ENCODE measurements at regions not wholly inside any gene's neighbourhood (a gene's known extent, or its start where the extent isn't known, plus 50 kb on each side); places are given as distances from the start of the nearest gene placed in this dataset.
"Not testable (repeated sequence)": the region's sequence is repeated elsewhere in the genome, so short reads cannot be mapped to it uniquely, and the experiment has no call there.

DNA sequence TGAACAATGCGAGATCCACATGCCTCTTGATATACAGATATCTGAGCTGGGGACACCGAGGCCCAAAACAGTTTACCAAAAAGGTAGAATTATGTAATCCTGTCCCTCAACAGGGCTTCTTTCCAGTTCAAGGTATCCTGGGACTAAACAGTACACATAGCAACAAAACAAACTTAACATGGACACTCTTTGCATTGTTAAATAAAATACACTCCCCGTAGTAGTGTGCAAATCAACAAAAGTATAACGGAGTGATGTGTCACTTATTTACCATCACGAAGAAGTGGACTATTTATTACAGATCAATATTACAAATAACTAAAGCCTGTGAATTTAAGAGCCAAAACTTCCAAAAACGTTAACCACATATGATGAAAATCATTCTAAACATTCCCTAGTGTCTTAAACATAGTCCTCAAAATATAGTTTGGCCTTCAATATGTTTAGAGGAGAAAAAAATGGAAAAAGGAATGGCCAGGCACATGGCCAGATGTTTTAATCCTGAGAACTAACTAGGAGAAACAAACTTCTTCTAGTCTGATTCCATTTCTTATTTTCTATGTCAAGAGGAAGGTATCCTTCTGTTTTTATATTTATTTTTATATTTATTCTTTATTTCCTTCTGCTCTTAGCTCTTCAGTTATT lies 377.5 kb downstream of the OSR1 start:
- DNase-seq: no peak

DNA sequence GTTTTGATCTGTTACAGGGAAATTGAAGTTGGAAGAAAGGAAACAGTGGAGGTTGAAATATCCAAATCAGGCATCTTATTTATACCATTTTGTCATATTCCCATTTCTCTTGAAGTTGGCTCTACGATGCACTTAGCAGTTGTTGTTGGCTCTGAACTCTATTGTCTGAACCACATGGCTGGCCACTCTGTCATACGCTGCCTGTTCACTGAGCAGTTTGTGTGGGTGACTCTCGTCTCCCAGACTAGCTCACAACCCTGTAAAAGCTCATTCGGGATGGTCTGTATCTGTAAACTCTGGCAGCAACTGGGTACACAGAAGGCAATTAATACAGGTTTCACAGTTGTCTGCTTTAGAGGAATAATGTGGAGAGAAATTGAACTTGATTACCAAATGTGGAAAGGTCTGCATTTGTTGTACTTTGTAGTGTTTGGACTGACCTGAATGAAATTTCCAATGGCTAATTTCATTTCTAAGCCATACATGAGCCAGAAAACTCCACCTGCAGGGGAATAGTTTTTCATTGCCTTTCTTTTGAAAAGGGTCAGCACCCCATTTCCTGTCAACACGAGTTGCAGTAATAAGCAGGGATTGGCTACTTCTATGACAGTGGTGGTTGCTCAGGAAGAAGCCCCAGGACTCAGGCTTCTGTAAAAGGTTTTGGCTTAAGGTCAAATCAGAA lies 378.2 kb downstream of the OSR1 start:
- DNase-seq: no peak

DNA sequence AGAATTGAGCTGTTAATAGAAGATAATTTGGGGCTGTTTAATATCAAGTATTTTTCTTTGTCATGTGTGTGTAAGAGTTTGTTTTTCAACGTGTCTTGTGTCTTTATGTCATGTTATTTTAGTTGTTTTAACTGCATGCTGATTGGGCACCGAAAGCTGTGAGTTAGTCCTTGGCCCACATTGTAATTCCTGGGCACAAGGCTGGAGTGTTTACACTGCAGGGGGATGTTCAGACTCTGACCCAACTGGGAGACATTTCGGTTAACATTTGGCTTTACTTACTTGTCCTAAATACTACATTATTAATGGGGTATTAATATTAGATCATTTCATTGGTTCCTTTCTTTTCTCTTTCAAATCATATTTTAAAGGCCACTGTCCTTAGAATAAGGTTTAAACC lies 381.0 kb downstream of the OSR1 start:
- no peak for DNase-seq

DNA sequence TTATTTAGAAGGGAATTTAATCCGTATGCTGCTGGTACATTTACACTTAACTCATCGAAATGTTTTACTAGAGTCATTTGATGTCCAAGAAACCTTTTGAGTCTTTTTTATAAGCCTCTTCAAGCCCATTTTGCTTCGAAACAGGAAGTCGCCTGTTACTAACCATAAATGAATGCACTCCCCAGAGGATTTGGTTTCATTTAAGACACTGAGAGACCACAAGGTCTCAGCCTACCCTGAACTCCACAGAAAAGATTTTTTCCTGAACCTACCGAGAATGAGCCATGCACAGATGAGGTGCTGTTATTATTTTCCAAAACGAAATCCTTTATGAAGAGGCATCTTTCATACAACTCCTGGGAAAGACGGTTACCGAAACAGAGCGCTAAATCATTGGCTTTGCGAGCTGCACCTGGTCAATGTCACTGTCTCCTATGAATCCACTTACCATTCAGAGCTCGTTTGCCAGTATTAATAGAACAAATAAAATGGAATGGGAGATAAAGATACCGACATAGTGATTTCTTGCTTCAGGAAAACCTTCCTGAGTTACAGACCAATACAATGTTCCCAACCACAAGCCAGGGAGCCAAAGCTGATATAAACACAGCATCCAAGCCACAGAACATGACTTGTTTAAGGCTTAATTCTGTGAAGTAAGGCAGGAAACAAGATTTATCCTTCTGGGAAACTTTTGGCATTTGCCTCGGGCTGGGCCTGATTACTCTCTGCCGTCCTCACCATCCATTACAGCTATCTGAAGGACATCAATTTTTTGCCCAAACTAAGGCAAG lies 382.1 kb downstream of the OSR1 start:
- peak; percentile 41 for DNase-seq

DNA sequence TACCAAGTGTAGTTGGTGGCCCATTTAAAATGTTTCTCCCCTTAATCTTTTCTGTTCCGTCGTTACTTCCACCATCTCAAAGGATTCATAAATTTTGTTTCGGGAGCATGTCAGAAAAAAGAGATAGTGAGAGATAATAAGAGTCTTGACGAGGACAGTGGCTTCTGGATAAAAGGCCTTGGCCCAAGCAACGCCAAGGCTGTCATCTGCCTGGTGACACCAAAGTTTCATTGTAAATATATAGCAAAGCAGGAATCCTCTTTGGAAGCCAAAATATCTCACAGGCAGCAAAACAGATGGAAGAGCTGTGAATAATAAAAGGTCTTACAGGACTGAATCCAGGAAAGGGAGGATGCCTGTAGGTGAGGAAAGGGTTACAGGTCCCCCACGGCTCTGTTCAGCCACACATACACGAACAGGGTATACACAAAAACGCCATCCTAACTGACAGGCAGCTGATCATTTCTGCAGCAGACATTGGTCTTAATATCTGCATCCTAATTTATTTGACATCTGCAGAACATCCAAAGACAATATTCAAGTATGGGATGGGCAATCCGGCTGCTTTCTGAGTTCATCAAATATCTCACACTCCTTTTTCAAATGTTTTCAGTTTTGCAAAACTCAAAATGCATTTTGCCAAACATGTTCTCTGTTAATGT lies 382.8 kb downstream of the OSR1 start:
- DNase-seq: no peak

DNA sequence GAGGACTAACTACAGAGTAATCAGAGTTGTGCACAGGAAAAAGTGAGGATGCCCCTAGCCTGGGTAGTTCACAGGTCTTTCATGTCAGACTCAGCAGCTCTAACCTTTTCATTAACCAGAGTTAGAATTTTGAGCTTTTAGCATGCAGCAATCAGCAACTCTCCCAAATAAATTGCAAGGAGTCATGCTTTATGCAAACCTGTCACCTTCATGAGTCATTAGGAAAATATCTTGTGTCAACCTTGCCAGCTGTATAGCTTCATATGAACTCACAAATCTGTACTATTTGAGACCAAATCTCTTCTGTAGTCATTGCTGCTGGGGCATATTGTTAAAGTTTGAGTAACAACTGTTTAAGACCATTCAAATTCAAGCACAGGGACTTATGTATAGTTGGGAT lies 382.3 kb upstream of the NT5C1B start:
- no peak for DNase-seq

DNA sequence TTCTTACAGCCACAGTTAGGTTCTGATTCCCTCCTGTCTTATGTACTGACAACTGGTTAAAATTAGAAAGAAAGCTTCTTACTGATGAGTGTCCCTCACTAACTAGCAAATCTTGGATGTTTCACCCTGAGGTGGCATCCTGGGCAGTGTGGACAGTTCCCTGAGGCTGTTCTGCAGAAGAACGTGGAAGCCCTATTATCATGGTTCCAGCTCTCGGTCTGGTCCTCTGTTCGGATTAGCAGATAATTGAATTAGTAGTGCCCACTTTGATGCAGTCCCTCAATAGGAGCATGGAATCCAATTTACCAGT lies 381.7 kb upstream of the NT5C1B start:
- no peak for DNase-seq

DNA sequence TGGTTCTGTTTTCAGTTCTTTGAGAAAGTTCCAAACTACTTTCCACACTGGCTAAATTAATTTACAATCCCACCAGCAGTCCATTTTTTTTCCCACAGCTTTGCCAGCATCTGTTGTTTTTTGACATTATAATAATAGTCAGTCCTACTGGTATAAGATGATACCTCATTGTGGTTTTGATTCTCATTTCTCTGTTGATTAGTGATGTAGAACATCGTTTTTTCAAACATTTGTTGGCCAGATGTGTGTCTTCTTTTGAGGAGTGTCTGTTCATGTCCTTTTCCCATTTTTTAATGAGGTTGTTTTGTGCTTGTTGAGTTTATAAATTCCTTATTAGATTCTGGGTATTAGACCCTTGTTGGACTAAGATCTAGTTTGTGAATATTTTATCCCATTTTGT lies 376.8 kb upstream of the NT5C1B start:
- DNase-seq: no peak

DNA sequence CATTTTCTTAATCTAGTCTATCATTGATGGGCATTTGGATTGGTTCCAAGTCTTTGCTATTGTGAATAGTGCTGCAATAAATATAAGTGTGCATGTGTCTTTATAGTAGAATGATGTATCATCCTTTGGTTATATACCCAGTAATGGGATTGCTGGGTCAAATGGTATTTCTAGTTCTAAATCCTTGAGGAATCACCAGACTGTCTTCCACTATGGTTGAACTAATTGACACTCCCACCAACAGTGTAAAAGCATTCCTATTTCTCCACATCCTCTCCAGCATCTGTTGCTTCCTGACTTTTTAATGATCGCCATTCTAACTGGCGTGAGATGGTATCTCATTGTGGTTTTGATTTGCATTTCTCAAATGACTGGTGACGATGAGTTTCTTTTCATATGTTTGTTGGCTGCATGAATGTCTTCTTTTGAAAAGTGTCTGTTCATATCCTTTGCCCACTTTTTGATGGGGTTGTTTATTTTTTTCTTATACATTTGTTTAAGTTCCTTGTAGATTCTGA lies 374.4 kb upstream of the NT5C1B start:
- not testable (repeated sequence) for DNase-seq

DNA sequence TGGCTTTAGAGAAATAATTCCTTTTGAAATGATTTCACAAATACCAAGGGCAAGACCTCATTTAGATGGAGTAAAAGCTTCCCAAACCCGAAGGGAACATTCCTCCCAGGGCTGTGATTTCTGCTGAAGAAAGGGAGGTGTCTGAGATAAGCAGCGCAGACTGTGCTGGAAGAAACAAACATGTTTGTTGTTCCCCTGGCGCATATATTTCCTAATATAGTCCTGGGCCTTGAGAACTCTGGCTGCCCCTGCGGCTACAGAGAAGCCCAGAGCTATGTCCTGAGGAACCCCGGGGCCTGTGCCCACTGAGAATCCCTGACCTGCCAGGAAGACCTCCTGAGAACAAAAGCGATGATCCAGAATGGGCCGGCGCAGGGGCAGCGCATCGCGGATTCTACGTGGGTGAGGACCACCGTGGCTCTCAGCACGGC lies 372.6 kb upstream of the NT5C1B start:
- no peak for DNase-seq

DNA sequence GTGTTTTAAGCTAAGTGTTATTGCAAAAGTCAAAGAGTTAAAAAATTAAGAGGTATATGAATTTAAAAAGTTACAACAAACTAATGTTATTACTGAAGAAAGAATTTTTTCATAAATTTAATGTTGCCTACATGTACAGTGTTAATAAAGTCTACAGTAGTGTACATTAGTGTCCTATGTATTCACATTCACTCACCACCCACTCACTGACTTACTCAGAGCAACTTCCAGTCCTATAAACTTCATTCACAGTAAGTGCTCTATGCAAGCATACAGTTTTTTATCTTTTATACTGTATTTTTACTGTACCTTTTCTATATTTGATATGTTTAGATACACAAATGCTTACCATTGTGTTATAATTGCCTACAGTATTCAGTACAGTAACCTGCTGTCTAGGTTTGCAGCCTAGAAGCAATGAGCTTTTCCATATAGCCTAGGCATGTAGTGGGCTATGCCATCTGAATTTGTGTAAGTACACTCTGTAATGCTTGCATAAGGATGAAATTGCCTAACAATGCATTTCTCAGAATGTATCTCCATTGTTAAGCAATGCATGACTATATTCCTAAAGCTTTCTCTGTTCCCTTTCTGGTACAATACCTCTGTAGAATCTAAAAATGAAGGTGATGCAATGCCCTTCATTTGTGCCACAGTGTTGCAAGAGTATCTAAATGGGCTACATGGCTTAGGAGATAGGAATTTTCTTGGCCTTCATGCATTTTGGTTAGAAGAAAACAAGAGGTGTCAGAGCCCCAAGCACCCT lies 370.8 kb upstream of the NT5C1B start:
- no peak for DNase-seq

DNA sequence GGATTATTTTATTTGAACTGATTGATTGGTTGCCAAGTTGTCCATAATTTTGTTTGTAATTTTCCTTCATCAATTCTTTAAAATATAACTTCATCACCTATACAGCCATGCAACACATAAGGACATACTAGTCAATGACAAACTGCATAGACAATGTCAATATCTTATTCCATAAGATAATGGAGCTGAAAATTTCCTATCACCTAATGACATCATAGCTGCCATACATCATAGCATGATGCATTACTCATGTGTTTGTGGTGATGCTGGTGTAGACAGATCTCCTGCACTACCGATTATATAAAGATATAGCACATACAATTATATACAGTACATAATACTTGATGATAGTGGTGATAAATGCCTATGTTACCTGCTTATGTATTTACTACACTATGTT lies 369.8 kb upstream of the NT5C1B start:
- DNase-seq: no peak

DNA sequence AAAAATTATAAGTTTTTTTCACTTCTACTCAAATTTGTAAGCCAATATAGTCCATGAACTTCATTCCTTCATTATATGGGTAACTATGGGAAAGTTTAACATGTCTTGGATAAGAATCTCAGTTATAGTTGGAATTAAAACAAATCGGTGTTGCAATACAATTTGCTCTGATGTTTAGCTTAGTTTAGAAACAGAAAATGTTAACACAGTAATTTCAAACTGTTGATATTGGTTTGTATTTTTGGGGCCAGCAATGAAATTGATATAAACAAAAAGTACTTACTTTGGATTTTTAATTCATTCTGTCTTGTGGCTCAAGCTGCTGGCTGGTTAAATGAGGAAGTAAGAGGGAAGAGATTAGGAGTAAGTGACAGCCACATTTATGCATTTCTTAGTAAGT lies 368.5 kb upstream of the NT5C1B start:
- no peak for DNase-seq

DNA sequence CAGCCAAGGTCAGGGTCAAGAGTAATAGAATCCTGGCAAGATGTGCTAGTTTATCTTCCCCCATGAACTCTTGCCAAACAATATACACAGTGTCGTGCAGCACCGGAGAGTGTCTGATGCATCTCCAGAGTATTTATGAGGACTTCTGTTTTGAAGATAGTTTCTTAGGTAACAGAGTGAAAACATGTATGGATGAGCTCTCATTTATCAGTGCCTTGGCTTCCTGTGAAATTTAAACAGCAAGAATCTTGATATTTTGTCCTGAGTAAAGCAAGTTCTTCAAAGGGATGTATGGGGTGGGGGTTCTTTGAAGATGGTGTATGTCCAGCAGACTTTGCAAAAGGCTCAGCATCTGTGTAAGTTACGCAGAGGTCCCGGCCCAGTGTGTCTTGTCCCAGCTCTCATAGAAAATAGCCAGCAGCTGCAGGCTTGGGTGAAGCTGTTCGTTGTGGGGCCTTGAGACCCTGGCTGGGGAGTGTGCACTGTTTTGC lies 361.0 kb upstream of the NT5C1B start:
- peak; percentile 17 for DNase-seq

DNA sequence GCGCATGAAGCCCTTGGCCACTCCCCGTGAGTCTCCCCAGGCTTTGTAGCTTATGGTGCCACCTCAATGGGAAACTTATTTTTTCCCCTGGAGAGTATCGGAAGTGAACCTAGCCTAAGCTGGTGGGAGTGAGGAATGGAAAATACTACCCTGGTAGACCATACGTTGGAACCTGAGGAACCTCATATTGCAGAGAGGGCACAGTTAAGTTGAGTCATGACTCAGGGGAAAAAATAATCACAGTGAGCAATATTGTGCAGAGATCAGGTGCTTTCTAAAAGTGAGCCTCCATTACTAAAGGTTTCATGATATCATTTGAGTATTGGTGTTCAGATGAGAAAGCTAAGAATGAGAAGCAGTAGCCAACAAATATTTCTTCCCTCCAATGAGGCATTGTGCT lies 360.5 kb upstream of the NT5C1B start:
- no peak for DNase-seq

DNA sequence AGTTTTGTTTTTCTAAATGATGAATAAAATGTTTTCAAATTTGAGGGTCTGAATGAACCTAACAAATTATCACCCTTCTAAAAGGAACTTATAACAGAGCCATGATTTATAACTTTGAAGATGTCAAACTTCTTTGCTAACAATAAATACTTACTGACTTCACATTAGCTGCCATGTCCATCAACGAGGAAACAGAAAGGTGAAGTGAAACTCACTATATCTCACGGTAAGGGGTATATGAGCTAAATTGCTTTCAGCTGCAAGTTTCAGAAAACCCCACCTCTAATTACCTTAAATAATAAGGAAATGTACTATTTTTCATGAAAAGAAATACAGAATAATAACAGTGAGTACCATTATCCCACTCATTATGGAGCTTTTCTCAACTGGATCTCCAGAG lies 350.8 kb upstream of the NT5C1B start:
- DNase-seq: no peak

DNA sequence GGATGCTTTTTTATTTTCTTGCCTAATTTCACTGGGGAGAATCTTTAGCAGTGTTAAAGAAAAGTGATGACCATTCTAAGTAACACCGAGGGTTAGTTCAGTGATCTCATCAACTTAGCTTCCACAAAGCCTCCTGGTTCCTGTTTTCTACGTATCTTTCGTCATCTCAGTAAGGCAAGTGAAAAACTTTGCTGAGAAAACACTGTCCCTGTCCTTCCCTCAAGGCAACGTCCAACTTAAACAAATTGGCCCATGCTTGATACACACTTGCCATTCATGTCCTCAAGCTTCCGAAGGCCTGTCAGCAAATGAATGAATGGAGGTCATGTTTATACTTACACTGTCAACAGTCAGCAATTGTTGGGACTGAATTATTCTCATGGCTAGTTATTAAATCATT lies 350.4 kb upstream of the NT5C1B start:
- not testable (repeated sequence) for DNase-seq

DNA sequence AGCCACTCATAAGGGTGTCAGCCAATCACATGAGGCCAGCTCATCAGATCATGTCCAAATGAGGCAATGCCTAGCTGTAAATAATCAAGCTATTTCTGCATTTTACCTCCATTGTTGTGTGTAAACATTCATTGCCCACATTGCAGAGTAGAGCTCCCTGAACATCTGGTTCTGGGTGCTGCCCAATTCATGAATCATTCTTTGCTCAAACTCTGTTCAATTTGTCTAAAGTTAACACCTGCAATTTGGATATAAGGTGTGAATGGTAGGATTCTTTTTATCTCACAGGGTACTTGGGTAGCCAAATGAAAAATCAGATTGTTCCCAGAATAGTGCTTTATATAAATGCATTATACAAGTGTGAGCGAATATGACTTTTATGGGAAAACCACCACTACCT lies 345.5 kb upstream of the NT5C1B start:
- DNase-seq: no peak

DNA sequence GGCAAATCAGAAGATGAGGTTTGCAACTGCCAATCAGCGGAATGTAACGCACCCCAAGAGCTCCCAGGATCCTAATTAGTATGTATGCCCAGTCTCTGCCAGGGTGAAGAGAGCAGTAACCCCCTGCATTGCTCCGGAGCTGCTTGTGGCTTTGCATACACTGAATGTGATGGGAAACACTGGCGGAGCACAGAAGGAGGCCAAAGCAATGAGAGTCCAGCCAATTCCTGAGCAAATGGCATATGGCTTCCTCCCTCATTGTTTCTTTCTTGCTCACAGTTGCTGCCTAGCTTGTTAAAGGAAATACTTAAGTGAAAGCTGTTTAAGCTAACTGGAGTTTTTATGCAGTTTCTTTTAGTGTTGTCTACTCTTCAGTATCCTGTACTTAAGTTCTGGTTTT lies 343.5 kb upstream of the NT5C1B start:
- no peak for DNase-seq

DNA sequence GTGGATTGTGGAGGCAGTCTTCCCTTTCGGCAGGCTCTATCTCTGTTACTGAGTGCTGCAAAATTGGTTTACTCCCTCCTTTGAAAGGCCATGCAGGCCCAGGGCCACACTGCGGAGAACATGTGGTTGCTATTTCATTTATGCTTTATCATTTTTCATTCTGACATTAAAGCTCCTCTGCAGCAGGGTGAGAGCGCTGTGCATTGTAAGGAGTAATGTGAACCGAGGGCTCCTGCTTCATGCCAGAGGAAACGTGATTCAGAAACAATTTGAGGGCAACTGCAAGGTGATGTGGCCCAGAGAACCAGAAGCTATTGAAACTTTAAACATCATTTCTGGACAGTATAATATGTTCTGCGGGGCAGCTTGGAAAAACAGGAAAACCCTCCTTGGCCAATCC lies 341.6 kb upstream of the NT5C1B start:
- DNase-seq: no peak

DNA sequence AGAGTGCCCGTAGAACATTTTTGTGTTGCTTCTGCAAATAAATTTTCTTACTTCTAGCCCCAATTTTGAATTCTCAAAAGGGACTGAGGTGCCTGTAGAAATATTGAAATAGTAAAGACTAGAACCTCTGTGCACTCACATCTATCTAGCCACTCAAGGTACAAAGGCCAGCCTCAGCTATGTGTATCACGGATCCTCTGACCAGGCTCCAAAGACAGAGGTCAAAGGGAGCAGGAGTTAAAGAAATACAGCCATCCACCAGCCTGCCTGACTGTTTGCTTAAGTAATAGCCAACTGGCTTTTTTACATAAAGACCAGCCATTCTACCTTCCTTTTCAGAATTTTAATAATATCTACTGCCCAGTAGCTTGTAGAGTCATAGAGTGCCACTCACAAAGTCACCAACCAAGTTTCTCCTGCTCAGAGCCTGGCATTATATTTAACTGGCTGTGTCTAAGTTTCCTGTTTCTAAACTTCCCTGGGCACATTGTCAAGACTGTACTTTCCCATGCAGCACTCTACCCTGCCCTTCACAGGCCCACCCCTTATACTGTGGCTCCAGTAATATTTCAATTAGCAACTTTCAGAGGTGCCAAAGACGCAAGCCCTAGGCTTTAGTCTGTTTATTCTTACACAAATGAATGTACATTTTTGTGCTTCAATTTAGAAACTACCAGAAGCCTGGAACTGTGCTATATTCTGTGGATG lies 338.3 kb upstream of the NT5C1B start:
- DNase-seq: no peak
